ENCODE measurements at regions not wholly inside any gene's neighbourhood (a gene's known extent, or its start where the extent isn't known, plus 50 kb on each side); places are given as distances from the start of the nearest gene placed in this dataset.

- Histone ChIP-seq H3K36me3 (no peaks in the 10 kb centered on the region), H3K9ac (ENCODE audit: low read depth in 2 of 2, low read length in 2 of 2) (no peak overlapping the region), H3K9me3 (no peaks in the 10 kb centered on the region), H3K27ac (no peak overlapping the region), H3K4me3 (no peak overlapping the region), H3K4me1 (peaks cover 11% of the 10 kb centered on the region), H3K27me3 (no peaks in the 10 kb centered on the region)
- no peak for TF ChIP-seq CTCF (IDR thresholded peaks at IDR 0.05)
- DNase-seq, result no peak
- intact Hi-C loops (cut with DNase I), result no loop called here
Observed at GRCh38 chr14:95466506-95466905, 49.9 kb downstream of the SYNE3 start.

- DNase-seq, result no peak
- Histone ChIP-seq H3K4me3 (no peak overlapping the region), H3K27ac (no peak overlapping the region), H3K36me3 (no peaks in the 10 kb centered on the region), H3K9me3 (no peaks in the 10 kb centered on the region), H3K27me3 (no peaks in the 10 kb centered on the region), H3K9ac (ENCODE audit: low read depth in 2 of 2, low read length in 2 of 2) (no peak overlapping the region), H3K4me1 (peaks cover 14% of the 10 kb centered on the region)
- no peak for TF ChIP-seq CTCF (IDR thresholded peaks at IDR 0.05)
- intact Hi-C loops (cut with DNase I), result no loop called here
Observed at GRCh38 chr14:95465936-95466335, 50.5 kb downstream of the SYNE3 start.

- Histone ChIP-seq H3K27me3 (no peaks in the 10 kb centered on the region), H3K9me3 (no peaks in the 10 kb centered on the region), H3K4me3 (no peak overlapping the region), H3K27ac (no peak overlapping the region), H3K4me1 (peaks cover 14% of the 10 kb centered on the region), H3K36me3 (no peaks in the 10 kb centered on the region), H3K9ac (ENCODE audit: low read depth in 2 of 2, low read length in 2 of 2) (no peak overlapping the region)
- DNase-seq, result no peak
- TF ChIP-seq CTCF (IDR thresholded peaks at IDR 0.05), result no peak
- intact Hi-C loops (cut with DNase I), result no loop called here
Observed at GRCh38 chr14:95465358-95465757, 51.1 kb downstream of the SYNE3 start.

GRCh38 chr14:95464514-95464913, 51.9 kb downstream of the SYNE3 start:
- H3K9me3 ChIP-seq, result no peaks in the 10 kb centered on the region
- no peaks in the 10 kb centered on the region for H3K27me3 ChIP-seq
- no peak overlapping the region for H3K4me3 ChIP-seq
- no peak for DNase-seq
- no peaks in the 10 kb centered on the region for H3K36me3 ChIP-seq
- H3K27ac ChIP-seq, result no peak overlapping the region
- intact Hi-C loops (cut with DNase I), result no loop called here
- peaks cover 14% of the 10 kb centered on the region for H3K4me1 ChIP-seq
- peak overlapping the region in 1 of 2 donors; percentile 48 for H3K9ac ChIP-seq (ENCODE audit: low read depth in 2 of 2, low read length in 2 of 2)
- no peak for TF ChIP-seq CTCF (IDR thresholded peaks at IDR 0.05)

- peaks cover 14% of the 10 kb centered on the region for H3K4me1 ChIP-seq
- no peak for DNase-seq
- H3K4me3 ChIP-seq, result no peak overlapping the region
- no peak for TF ChIP-seq CTCF (IDR thresholded peaks at IDR 0.05)
- no peaks in the 10 kb centered on the region for H3K36me3 ChIP-seq
- H3K27ac ChIP-seq, result peak overlapping the region; percentile 49
- H3K9me3 ChIP-seq, result no peaks in the 10 kb centered on the region
- H3K27me3 ChIP-seq, result no peaks in the 10 kb centered on the region
- intact Hi-C loops (cut with DNase I), result no loop called here
- H3K9ac ChIP-seq (ENCODE audit: low read depth in 2 of 2, low read length in 2 of 2), result peak overlapping the region in 1 of 2 donors; percentile 48
Observed at GRCh38 chr14:95464103-95464502, 52.3 kb downstream of the SYNE3 start.

Measured in colonic mucosa (tissue), 4 donors.